HUES48 (cell line): ENCODE measurements at regions not wholly inside any gene's neighbourhood (a gene's known extent, or its start where the extent isn't known, plus 50 kb on each side); places are given as distances from the start of the nearest gene placed in this dataset.
"Not testable (repeated sequence)": the region's sequence is repeated elsewhere in the genome, so short reads cannot be mapped to it uniquely, and the experiment has no call there.

Experiments used
- H3K27ac ChIP-seq: one replicate; pipeline ENCODE4 v1.7.0; 2013; ENCODE audit warnings: low read depth, low read length, inconsistent platforms
- H3K27me3 ChIP-seq: 2 replicates; pipeline ENCODE4 v1.6.1; 2013; ENCODE audit warnings: mild to moderate bottlenecking, low read length; ENCODE audit not compliant: control insufficient read depth, insufficient read depth
- H3K36me3 ChIP-seq: 2 replicates; pipeline ENCODE4 v1.6.1; 2013; ENCODE audit warnings: low read length; ENCODE audit not compliant: control insufficient read depth, insufficient read depth
- H3K4me1 ChIP-seq: 2 replicates; pipeline ENCODE4 v1.6.1; 2013; ENCODE audit warnings: mild to moderate bottlenecking, low read length; ENCODE audit not compliant: control insufficient read depth, insufficient read depth
- H3K4me3 ChIP-seq: 2 replicates; pipeline ENCODE4 v1.5.1; 2013; ENCODE audit warnings: mild to moderate bottlenecking, low read depth, low read length
- H3K9ac ChIP-seq: 2 replicates; pipeline ENCODE4 v1.6.1; 2013; ENCODE audit warnings: mild to moderate bottlenecking, low read depth, low read length, moderate library complexity
- H3K9me3 ChIP-seq: 2 replicates; pipeline ENCODE4 v1.6.1; 2013; ENCODE audit warnings: low read length; ENCODE audit not compliant: control insufficient read depth, insufficient read depth

- Histone ChIP-seq H3K27ac (no peak overlapping the region), H3K27me3 (peaks cover 62% of the 10 kb centered on the region), H3K9me3 (no peaks in the 10 kb centered on the region), H3K9ac (no peak overlapping the region), H3K36me3 (no peaks in the 10 kb centered on the region), H3K4me1 (no peaks in the 10 kb centered on the region; the same call in 1 of the 2 replicates), H3K4me3 (no peak overlapping the region)
Observed at GRCh38 chr13:53269634-53270033, 241.0 kb downstream of the OLFM4 start.

GRCh38 chr13:53272873-53273272 is 244.3 kb downstream of the OLFM4 start:
- Histone ChIP-seq H3K9me3 (no peaks in the 10 kb centered on the region), H3K27me3 (peaks cover 93% of the 10 kb centered on the region), H3K36me3 (no peaks in the 10 kb centered on the region), H3K27ac (no peak overlapping the region), H3K4me1 (peaks cover 20% of the 10 kb centered on the region), H3K4me3 (no peak overlapping the region), H3K9ac (no peak overlapping the region)

- Histone ChIP-seq H3K27me3 (peaks cover 98% of the 10 kb centered on the region), H3K4me3 (peak overlapping the region; percentile 2; the same call in 1 of the 2 replicates)
Observed at GRCh38 chr13:53276265-53276664, 247.7 kb downstream of the OLFM4 start.

GRCh38 chr13:53281677-53282076 is 253.1 kb downstream of the OLFM4 start:
- Histone ChIP-seq H3K27ac (no peak overlapping the region), H3K4me3 (no peak overlapping the region), H3K9me3 (no peaks in the 10 kb centered on the region), H3K4me1 (peaks cover 5% of the 10 kb centered on the region), H3K36me3 (no peaks in the 10 kb centered on the region), H3K9ac (no peak overlapping the region), H3K27me3 (peaks cover 96% of the 10 kb centered on the region)

More at GRCh38 chr13:53276265-53276664, 247.7 kb downstream of the OLFM4 start:
- Histone ChIP-seq H3K9ac (no peak overlapping the region), H3K27ac (peak overlapping the region; percentile 91), H3K36me3 (no peaks in the 10 kb centered on the region), H3K9me3 (no peaks in the 10 kb centered on the region), H3K4me1 (peaks cover 20% of the 10 kb centered on the region)

GRCh38 chr13:53285896-53286430 is 257.4 kb downstream of the OLFM4 start:
- Histone ChIP-seq H3K27ac (no peak overlapping the region), H3K9me3 (no peaks in the 10 kb centered on the region), H3K9ac (no peak overlapping the region), H3K36me3 (no peaks in the 10 kb centered on the region), H3K27me3 (peaks cover 61% of the 10 kb centered on the region), H3K4me3 (no peak overlapping the region), H3K4me1 (no peaks in the 10 kb centered on the region)

DNA sequence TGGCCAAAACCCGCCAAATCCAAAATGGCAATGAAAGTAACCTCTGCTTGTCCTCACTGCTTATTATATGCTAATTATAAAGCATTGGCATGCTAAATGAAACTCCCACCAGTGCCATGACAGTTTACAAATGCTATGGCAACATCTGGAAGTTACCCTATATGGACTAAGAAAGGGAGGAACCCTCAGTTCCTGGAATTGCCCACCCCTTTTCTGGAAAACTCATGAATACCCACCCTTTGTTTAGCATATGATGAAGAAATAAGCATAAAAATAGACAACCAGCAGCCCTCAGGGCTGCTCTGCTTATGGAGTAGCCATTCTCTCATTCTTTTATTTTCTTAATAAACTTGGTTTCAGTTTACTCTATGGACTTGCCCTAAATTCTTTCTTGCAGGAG is 269.8 kb downstream of the OLFM4 start:
- Histone ChIP-seq H3K4me1 (peaks cover 34% of the 10 kb centered on the region), H3K4me3 (no peak overlapping the region), H3K36me3 (no peaks in the 10 kb centered on the region), H3K9me3 (no peaks in the 10 kb centered on the region), H3K9ac (no peak overlapping the region), H3K27me3 (no peaks in the 10 kb centered on the region), H3K27ac (no peak overlapping the region)

GRCh38 chr13:53301449-53301848 is 272.8 kb downstream of the OLFM4 start:
- Histone ChIP-seq H3K9ac (no peak overlapping the region), H3K27ac (no peak overlapping the region), H3K9me3 (no peaks in the 10 kb centered on the region), H3K4me1 (peaks cover 11% of the 10 kb centered on the region), H3K4me3 (no peak overlapping the region), H3K36me3 (no peaks in the 10 kb centered on the region), H3K27me3 (no peaks in the 10 kb centered on the region)

GRCh38 chr13:53305419-53305818 is 276.8 kb downstream of the OLFM4 start:
- not testable (repeated sequence) for H3K27ac ChIP-seq, H3K4me3 ChIP-seq, H3K27me3 ChIP-seq, H3K9ac ChIP-seq, H3K9me3 ChIP-seq, H3K4me1 ChIP-seq, H3K36me3 ChIP-seq

GRCh38 chr13:53310786-53311185 is 282.2 kb downstream of the OLFM4 start:
- Histone ChIP-seq H3K36me3 (no peaks in the 10 kb centered on the region), H3K4me3 (no peak overlapping the region), H3K9ac (no peak overlapping the region), H3K27me3 (peaks cover 28% of the 10 kb centered on the region), H3K9me3 (no peaks in the 10 kb centered on the region), H3K4me1 (peaks cover 14% of the 10 kb centered on the region), H3K27ac (no peak overlapping the region)

DNA sequence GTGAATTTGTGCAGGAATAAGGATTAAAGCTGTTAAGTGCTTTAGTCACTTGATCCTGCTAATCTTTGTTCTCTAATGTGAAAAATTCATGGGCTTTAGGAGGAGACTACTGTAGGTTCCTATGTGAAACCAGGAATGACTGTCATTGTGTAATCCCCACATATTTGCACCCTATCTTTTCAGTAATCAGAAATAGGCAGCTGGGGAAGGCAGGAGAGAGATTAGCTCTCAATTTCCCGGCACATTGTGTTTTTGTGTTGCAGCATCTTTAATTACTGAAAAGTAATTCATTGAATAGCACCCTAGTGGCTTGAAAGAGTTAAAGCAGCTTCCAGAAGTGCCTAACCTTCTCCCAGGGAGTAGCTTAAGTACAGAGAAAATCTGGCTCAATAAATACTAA is 282.9 kb downstream of the OLFM4 start:
- Histone ChIP-seq H3K4me3 (no peak overlapping the region), H3K4me1 (peaks cover 14% of the 10 kb centered on the region), H3K9ac (no peak overlapping the region), H3K27me3 (peaks cover 28% of the 10 kb centered on the region), H3K36me3 (no peaks in the 10 kb centered on the region), H3K9me3 (no peaks in the 10 kb centered on the region), H3K27ac (no peak overlapping the region)

DNA sequence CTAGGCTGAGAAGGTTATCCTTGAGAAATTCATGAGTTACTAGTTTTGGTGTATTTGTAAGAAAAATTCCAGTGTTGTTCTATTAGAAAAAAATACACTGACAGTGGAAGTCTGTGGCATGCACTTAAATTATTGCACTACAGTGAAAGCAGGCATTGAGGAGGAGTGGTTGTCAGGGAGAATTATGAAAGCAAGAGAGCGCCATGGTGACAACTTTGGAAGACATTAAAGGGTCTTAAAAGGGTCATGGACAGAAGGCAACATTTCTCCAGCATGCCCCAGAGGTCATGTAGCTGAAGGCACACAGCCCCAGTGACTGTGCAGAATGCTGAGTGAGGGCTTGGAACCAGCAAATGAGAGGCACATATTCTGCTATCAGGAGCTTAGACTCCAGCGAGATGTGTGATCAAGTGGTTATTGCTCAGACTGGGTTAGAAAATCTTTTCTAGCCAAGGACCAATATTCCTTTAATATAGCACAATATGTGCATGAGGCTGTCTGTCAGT is 292.7 kb downstream of the OLFM4 start:
- Histone ChIP-seq H3K27ac (no peak overlapping the region), H3K9ac (no peak overlapping the region), H3K4me3 (no peak overlapping the region), H3K36me3 (no peaks in the 10 kb centered on the region), H3K4me1 (no peaks in the 10 kb centered on the region), H3K27me3 (no peaks in the 10 kb centered on the region), H3K9me3 (no peaks in the 10 kb centered on the region)
